ENCODE measurements at regions not wholly inside any gene's neighbourhood (a gene's known extent, or its start where the extent isn't known, plus 50 kb on each side); places are given as distances from the start of the nearest gene placed in this dataset.
"Not testable (repeated sequence)": the region's sequence is repeated elsewhere in the genome, so short reads cannot be mapped to it uniquely, and the experiment has no call there.

DNA sequence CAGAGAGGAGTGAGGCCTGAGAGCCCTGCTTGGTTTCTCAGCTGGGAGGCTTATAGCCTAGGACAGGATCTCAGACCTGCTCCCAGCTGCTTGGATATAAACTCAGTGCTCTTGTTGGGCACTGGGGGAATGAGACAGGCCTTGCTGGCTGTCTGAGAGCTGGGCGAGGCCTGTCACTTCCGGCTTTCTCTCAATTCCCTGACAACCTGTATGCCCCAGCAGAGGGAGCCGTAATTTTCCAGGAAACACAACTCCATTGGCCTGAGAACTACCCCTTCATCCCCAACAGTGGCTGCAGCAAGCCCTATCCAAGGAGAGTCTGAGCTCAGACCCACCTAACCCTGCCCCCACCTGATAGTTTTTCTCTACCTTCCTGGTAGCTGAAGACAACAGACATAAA lies 258.3 kb upstream of the STXBP6 start:
- DNase-seq, result no peak

DNA sequence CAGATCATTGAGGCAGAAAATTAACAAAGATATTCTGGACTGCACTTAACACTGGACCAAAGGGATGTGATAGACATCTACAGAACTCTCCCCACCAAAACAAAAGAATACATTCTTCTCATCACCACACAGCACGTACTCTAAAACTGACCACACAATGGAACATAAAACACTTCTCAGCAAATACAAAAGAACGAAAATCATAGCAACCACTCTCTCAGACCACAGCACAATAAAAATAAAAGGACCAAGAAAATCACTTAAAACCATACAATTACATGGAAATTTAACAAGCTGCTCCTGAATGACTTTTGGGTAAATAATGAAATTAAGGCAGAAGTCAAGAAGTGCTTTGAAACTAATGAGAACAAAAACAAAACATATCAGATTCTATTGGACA lies 254.0 kb upstream of the STXBP6 start:
- no peak for DNase-seq

DNA sequence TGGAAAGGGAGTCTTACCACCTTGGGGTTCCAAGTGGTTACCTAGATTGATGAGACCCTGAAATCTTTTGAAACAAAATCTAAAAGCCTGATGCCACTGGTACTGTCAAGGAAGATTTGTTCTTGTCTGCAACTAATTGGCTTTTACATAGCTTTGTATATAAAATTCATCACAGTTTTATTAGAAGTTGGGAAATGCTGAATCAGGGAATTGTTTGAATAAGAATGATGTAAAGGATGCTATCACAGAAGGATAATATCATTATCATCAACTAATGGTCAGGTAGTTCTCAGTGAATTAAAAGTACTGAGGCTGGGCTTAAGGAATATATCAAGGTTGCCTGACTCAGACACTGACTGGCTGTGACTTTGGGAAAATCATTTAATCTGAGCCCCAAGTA lies 248.3 kb upstream of the STXBP6 start:
- no peak for DNase-seq

DNA sequence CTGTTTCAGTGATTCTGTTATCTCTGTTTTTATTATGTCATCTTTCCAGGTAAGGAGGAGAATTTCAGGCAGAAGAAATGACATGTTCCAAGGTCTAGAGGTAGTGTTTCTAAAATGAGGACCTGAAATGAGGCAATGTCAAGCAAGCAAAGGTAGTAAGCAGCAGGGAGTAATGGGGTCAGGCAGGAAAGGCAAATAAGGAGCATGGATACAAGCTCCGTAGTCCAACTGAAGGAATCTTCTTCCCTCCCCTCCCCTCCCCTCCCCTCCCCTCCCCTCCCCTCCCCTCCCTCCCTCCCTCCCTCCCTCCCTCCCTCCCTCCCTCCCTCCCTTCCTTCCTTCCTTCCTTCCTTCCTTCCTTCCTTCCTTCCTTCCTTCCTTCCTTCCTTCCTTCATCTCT lies 240.2 kb upstream of the STXBP6 start:
- not testable (repeated sequence) for DNase-seq

DNA sequence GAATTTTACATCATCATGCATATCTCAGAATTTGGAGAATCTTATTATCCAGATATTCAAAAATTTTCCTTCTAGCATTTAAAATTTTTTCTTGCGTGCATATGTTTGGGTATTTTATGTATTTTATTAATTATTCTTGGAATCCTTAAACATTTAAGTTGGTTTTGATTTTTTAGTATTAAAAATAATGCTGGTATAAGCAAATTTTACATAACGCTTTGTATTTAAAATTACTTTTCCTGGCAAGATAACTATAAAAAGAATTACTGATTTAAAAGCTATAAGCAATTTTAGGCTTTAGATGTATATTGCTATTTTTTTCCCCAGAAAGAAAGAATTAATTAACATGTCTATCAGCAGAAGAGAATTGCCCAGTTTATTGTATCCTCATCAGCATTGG lies 224.6 kb upstream of the STXBP6 start:
- no peak for DNase-seq

DNA sequence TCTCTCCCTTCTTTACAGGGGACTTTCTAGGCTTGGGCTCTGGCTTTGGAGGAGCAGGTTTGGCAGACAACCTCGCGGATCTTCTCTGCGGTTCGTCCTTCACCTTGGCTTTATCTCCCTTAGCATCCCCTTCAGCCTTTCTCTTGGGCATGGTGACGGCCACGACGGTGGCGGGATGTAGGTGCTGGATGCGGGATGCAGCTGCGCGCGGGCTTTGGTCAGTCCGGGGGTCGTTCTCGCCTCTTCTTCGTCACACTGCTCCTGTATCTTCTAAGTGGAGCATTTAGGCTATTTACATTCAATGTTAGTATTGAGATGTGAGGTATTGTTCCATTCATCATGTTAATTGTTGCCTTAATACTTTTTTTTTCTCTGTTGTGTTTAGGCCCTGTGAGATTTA lies 217.2 kb upstream of the STXBP6 start:
- DNase-seq, result no peak

DNA sequence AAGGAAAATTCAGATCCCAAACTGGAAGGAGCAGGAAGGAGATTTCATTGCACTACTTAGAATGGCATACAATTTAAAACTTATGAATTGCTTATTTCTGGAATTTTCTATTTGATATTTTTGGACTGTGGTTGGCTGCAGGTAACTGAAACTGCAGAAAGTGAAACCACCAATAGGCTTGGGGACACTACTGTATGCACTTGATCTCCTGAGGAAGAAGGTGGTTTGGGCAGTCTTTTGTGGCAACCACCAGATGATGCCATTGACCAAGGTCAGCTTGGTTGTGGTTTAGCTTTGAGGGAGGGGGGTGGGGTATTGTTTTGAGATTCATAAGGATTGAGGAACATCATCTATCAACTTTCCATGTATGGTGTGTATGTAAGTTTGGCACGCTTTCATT lies 209.5 kb upstream of the STXBP6 start:
- no peak for DNase-seq

DNA sequence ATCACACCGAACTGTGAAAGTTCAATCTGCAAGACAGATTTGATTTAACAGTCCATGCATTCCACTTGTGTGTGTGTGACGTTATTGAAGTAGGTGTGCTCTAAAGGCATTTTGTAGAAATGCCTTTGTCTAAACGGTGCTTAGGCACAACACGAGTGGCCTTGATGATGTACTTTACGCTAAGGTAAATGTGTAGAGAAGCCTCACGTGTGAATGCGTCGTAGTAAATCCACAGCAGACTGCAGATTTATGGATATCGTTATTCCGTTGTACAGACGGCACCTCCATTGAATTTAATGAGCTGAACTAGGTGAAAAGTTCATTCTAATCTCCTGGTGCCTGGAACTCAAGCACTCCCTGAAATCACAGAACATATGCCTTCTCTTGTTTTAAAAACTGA lies 202.8 kb upstream of the STXBP6 start:
- no peak for DNase-seq

DNA sequence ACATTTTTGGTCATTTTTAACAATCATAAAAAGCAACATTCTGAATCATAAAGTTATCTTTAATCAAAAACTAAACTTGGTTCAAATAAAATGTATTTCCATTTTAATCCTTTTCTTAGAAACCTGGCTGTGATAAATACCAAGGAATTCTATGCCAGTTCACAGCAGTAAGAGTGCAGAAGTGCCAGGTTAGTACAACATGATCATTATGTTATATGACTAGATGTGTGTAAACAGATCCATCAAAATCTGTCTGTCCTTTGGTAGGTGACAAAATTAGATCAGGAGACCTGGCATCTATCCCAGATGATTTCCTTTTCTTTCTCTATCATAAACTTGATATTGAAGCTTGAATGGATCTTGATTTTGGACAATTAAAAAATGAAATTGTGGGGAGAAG lies 200.6 kb upstream of the STXBP6 start:
- DNase-seq, result no peak

DNA sequence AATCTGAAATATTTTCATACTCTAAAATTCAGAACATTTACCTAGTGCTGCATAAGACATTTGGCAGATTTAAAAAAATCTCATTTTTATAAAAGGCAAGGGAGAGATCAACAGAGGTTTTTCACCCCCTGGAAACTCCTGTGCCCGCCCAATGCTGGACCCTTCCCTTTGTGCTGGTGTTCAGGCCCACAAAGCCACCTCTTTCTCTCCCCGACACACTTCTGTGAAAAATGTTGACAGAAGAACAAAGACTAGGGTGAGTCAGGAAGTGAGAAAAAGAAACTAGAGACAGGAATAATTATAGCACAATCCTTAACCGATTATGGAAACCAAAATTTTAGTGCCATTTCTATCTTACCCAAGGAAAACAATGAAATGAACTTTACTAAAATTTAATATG lies 197.7 kb upstream of the STXBP6 start:
- no peak for DNase-seq

DNA sequence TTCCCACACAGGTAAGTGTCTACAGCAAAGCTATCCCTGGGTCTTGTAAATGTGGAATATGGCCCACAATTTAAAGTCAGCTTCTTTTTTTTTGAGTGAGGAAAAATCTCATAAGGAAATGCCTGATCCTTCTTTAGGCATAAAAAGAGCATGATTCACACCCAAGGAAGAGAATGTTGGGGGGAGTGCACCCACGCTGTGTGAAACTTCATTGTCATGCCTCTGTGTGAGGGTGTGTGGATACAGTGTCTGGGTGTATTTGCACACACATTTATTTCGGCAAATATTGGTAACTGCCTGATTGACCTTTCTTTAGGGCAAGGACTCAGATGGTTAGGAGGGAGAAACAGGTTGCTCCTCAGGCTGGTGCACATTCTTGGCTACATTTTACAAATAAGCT lies 196.8 kb upstream of the STXBP6 start:
- no peak for DNase-seq

DNA sequence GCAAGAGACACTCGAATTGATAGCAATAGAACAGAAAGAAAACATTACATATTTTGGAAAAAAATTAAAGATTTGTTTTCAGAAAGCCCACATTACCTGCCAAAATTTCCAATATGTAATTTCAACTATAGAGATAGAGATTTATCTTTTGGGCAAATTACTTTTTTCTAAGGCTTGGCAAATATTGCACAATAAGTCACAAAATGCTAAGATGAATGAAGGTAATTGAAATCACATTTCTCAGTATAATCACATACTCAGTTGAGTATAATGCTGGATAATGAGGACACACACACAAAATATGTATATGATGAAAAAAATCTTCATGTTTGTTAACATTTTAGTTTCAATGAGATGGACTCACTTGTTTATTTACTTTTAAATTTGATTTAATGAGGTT lies 189.2 kb upstream of the STXBP6 start:
- no peak for DNase-seq

DNA sequence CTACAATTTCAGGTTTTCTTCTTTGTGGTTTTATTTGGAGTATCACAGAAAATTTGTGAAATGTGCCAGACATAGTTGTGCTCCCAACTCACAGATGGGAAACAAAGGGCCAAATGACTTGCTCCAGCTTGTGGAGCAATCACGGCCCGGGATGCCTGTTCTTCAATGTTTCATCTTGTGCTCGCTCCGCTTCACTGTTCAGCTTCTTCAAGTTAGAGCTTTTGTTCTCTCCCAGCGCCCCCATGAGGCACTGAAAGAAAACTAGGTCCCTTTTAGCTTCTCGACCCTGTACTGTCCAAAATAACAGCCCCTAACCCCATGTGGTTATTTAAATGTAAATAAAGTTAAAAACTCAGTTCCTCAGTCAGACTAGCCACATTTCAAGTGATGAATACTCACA lies 187.9 kb upstream of the STXBP6 start:
- no peak for DNase-seq

DNA sequence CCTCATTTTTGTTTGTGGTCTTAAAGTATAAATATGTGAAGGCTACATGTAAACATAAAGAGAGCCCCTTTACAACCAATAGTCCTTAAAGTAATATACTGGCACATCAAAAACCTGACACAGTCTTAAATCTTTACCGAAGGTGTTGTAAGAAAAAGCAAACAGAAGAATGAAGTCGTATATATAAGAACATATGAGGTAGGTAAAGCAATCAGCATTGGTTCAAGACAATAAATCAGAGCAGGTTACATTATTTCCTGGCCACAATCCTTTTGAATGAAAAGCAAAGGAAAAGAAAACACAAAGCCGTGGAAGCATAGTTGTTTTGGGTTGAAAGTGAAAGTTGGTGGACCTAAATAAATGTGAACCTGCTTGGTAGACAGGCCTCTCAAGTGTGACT lies 183.7 kb upstream of the STXBP6 start:
- no peak for DNase-seq

DNA sequence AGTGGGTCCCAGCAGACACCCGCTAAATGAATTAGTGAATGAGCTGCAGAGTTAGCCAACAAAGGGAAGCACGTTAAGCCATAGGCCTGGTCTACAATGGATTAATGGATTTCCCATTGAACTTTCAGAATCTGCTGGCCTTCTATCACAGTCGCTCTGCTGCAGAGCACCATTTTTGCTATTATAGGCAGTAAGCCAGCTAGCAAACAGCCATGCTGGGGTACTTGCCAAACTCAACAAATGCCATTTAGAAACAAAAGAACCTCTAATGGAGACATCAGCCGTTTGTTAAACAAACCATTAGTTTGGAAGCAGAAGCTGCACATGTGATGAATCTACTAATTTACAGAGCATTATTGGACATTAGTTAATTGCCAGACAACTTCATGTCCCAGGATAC lies 181.1 kb upstream of the STXBP6 start:
- peak; percentile 19 for DNase-seq

DNA sequence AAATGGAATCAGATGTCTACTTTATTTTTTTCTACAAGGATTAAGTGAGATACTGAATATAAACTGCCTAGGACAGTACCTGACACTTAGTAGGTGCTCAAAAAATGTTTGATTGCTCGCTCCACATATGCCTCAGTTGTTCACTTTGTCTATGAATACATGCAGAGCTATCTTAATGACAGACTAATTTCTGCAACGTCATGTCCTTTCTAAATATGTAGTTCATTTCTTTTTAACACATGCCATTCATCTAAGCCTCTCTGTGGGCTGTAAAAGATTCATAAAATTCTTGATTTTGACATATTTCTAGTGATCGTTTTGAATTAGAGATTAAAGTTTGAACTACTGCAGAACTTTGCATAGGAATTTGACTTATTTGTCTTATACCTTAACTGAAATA lies 176.3 kb upstream of the STXBP6 start:
- no peak for DNase-seq

DNA sequence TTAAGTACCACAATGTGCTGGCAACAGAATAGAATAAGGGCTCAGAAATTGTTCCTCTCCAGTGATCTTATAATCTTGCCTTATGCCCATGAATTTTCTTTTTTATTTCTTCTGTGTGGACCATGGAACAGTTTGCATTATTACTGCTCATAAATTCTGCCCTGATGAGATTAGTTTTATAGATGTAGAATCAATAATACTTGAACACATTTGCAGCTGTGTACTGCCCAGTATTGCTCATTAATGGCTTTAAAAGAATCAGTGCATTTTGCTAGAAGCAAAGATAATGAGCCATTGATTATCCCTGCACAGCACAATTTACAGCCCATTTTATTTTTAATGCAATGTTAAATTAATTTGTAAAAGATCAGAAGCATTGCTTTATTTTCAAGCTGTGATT lies 172.3 kb upstream of the STXBP6 start:
- no peak for DNase-seq

DNA sequence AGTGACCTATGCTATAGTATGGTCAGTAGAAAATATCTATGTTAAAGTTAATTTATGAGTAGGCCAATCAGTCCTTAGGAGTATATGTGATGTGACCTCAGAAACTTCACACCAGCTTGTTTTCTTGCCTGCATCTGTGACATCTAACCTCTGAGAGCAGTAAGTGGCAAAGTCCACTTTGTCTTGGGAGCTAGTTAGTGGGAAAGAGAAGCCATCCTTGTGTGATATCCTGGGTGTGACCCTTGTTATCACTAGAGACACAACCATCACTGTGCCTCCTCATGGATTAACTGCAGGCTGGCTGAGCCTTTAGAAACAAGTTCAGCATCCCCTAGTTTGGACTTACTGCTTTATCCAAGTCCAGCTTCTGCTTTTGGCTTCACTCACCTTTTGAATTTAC lies 170.6 kb upstream of the STXBP6 start:
- no peak for DNase-seq

DNA sequence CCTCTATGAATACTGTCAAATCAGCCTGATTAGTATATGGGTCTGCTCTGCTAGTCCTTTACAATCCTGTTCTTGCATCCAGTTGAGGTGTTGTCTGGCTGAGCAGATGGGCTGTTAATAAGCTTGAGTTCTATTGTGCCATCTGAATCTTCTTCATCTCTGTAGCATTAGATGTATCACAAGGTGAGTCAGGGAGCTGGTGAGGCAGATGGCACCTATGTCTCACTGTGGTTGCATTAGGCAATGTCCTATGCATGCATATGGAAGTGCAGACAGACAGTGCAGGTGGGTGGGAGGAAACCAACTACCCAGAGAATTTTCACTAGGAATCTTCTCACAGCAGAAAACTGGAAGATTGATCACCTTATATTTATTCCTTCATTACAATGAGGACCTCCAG lies 165.7 kb upstream of the STXBP6 start:
- DNase-seq, result no peak

DNA sequence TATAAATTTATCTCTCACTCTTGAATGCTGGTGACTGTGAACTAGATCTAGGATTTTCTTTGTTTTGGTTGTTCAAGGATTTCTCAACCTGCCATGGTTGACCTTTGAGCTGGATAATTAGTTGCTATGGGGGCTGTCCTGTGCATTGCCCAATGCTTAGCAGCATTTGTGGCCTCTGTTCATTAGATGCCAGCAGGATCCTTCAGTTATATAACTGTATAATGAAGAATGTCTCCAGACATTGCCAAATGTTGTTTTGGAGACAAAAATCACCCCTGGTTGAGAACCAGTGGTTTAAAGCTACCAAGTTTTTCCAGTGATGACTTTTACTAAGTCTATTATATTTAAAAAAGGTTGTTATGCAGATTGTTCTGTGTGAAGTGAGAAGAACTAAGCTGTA lies 147.9 kb upstream of the STXBP6 start:
- no peak for DNase-seq

DNA sequence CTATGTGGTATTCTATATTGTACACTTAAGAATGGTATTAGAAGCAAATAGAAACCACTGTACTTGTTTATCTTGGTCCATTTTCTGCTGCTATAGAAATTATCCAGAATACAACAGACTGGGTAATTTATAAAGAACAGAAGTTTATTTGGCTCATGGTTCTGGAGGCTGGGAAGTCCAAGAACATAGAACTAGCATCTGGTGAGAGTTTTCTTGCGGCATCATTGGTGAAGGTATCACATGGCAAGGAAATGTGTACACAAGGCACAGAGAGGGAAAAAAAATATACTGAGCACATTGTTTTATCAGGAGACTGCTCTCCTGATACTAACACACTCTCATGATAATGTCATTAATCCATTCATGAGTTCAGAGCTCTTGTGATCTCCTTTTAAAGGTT lies 130.3 kb upstream of the STXBP6 start:
- DNase-seq, result no peak

DNA sequence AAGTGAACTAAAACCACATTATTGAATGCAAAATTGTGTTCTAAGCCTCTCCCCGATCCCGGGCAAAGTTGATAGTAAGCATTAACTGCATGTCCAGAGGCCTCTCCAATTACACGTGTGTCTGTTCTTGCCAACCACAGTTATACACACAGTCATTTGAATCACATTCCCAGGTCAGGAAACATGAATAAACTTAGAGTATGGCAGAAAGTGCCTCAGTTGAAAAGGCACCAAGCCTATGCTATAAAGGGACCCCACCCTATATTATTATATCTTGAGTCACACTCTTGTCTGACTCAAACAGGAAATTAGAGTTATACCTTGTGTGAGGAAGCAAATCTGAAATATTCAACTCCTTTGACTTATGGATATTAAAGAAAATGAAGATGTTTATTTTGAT lies 128.3 kb upstream of the STXBP6 start:
- no peak for DNase-seq

DNA sequence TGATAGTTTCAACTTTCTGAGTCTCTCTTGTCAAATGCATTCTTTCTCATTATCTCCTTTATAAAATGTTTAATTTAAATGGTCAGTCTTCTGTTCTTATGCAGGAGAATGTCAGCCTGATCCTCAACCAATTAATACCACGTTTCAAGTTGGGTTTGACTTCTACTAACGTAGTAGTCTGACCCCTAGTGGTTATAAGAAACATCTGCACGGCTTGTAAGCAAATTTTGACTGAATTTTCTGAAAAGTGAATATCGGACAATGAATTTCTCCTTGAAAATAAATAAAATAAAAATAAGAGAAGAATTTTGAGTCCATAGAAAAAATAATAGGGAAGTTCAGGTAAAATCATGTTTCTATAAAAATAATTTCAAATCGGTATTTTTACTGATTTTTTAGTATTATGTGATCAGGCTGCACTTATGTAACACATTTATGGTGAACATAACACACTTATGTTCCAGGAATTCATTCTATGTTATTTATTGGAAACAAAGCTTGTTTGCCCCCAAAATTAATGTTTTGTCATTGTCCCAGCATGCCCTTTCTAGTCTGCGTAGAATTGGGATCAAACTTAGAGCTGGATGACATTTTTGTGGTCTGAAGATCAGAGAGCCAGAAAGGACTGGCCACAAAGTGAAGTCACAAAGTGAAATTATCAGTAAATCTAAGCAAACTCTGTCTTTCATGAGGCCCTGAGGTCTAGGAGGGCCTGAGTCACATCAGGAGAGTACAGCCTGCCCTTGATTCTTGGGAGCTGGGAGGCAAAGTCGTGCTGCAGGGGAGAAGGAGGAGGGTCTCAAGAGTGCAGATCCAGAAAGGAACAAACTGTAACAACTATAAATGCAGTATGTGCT lies 101.2 kb upstream of the STXBP6 start:
- peak; percentile 59 for DNase-seq

DNA sequence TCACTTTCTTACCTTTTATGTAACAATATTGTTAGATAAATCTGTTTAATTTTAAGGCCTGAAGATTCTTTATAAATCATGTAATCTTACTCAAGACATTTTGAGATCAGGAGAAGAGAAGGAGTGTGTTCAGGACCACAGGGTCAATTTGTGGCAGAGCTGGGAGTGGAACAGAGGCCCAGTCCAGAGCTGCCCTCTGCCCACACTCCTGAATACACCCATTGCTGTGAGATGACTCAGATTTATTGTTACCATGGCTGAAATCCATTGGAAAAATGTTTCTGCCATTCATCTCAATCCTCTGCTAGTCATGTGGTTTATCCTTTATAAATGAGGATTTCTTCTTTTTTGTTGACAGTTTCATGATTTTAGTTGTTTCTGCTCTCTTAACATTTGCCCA lies 100.5 kb upstream of the STXBP6 start:
- no peak for DNase-seq

DNA sequence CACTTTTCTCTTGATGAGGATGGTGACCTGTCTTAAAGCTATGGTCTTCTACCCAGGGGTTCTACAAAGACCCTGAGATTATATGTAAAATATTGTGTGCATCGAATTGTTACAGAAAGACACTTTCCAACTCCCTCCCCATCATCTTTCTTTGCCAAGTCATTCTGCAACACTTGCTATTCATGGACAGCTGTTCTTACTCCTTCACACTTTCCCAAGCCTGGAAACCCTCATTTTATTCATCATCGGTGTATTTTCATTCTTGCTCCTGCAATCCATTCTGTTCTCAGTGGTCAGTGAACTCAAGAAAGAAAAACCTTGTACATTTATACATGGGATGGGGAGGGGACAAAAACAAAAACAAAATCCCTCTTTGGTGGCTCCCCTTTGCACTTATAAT lies 90.5 kb upstream of the STXBP6 start:
- DNase-seq, result no peak

DNA sequence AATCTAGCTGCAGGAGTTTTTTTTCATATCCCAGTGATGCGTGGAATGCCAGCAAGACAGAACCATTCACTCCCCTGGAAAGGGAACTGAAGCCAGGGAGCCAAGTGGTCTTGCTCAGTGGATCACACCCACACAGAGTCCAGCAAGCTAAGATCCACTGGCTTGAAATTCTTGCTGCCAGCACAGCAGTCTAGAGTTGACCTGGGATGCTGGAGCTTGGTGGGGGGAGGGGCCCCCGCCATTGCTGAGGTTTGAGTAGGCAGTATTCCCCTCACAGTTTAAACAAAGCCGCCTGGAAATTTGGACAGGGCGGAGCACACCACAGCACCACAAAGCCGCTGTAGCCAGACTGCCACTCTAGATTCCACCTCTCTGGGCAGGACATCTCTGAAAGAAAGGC lies 86.9 kb upstream of the STXBP6 start:
- no peak for DNase-seq

Data from NCI-H345 (cell line).